Upper lobe of left lung (tissue), 4 donors: ENCODE measurements at regions not wholly inside any gene's neighbourhood (a gene's known extent, or its start where the extent isn't known, plus 50 kb on each side); places are given as distances from the start of the nearest gene placed in this dataset.

Source experiments
- POLR2AphosphoS5 ChIP-seq, 2 donors: sonication (generic); formaldehyde crosslinking; IDR thresholded peaks; one replicate each; pipeline ENCODE4 v1.5.1; 2017; ENCODE audit warnings: antibody characterized with exemption in 2 of 2
- TF ChIP-seq, protein P1 (sequence below), 6 experiments: fragments of 450-650 bp in 4 of 6; fragments of 200-600 bp in 2 of 6; sonication (generic) in 2 of 6; IDR thresholded peaks; one replicate each; pipeline ENCODE4 v1.5.1; 2016 to 2019; ENCODE audit warnings: antibody characterized with exemption in 6 of 6

DNA sequence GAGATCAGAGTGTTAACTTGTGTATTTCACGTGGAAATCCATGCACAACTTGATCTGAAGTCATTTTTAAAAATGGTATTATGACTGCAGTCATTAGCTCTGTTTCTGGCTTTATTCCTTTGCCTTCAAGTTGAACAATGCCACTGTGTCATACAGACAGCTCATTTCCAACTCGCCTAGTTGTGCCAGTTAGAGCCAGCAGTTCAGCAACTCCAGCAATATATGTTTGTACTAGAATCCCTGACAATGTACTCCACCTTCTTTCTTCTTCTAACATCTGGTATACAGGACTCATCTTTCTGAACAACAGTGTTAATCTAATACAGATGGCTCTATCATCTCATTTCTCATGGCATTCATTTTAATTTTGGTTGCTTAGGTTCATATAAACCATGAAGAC lies 418.3 kb upstream of the POU3F2 start:
- no peak for TF ChIP-seq POLR2AphosphoS5 (IDR thresholded peaks at IDR 0.05)
- TF ChIP-seq, protein P1, sequence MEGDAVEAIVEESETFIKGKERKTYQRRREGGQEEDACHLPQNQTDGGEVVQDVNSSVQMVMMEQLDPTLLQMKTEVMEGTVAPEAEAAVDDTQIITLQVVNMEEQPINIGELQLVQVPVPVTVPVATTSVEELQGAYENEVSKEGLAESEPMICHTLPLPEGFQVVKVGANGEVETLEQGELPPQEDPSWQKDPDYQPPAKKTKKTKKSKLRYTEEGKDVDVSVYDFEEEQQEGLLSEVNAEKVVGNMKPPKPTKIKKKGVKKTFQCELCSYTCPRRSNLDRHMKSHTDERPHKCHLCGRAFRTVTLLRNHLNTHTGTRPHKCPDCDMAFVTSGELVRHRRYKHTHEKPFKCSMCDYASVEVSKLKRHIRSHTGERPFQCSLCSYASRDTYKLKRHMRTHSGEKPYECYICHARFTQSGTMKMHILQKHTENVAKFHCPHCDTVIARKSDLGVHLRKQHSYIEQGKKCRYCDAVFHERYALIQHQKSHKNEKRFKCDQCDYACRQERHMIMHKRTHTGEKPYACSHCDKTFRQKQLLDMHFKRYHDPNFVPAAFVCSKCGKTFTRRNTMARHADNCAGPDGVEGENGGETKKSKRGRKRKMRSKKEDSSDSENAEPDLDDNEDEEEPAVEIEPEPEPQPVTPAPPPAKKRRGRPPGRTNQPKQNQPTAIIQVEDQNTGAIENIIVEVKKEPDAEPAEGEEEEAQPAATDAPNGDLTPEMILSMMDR (IDR thresholded peaks at IDR 0.05): no peak
